ENCODE measurements at regions not wholly inside any gene's neighbourhood (a gene's known extent, or its start where the extent isn't known, plus 50 kb on each side); places are given as distances from the start of the nearest gene placed in this dataset.

- TF ChIP-seq REST (IDR thresholded peaks at IDR 0.05): no peak
Observed at GRCh38 chr1:30001011-30001731, 722.2 kb downstream of the MATN1 start (continued).

- H3K36me3 ChIP-seq (ENCODE audit: control insufficient read depth in 4 of 4, insufficient read depth in 3 of 4, low read depth in 1 of 4, low read length in 3 of 4): no peaks in the 10 kb centered on the region
- no peak overlapping the region for H3K27ac ChIP-seq (ENCODE audit: low read depth in 1 of 2, low read length in 2 of 2)
- TF ChIP-seq TAF1 (conservative IDR thresholded peaks at IDR 0.05): no peak
- no peak for TF ChIP-seq ATF3 (IDR thresholded peaks at IDR 0.05)
- TF ChIP-seq ZBTB33 (IDR thresholded peaks at IDR 0.05): no peak
- TF ChIP-seq HNF4G (IDR thresholded peaks at IDR 0.05): no peak
- TF ChIP-seq REST (IDR thresholded peaks at IDR 0.05): no peak
- TF ChIP-seq GABPA (IDR thresholded peaks at IDR 0.05 in 1 of 2, conservative IDR thresholded peaks at IDR 0.05 in 1 of 2): no peak
- no peak overlapping the region for H3K9ac ChIP-seq (ENCODE audit: low read depth in 1 of 2, low read length in 2 of 2)
- 91% methylated on average over 7 of the region's 7 CpGs for WGBS
- no peaks in the 10 kb centered on the region for H3K9me3 ChIP-seq (ENCODE audit: control insufficient read depth in 4 of 4, low read length in 3 of 4)
- no peaks in the 10 kb centered on the region for H3K27me3 ChIP-seq (ENCODE audit: control insufficient read depth in 4 of 4, insufficient read depth in 4 of 4, low read length in 3 of 4)
- no peak for DNase-seq (ENCODE audit: low spot score)
- H3K4me1 ChIP-seq (ENCODE audit: control insufficient read depth in 4 of 4, insufficient read depth in 4 of 4, low read length in 3 of 4): no peaks in the 10 kb centered on the region
- H3K4me3 ChIP-seq (ENCODE audit: low read depth in 1 of 3, low read length in 3 of 3): no peak overlapping the region
Observed at GRCh38 chr1:30000266-30000665, 723.1 kb downstream of the MATN1 start.

GRCh38 chr1:29999595-29999994, 723.8 kb downstream of the MATN1 start:
- no peaks in the 10 kb centered on the region for H3K27me3 ChIP-seq (ENCODE audit: control insufficient read depth in 4 of 4, insufficient read depth in 4 of 4, low read length in 3 of 4)
- H3K9ac ChIP-seq (ENCODE audit: low read depth in 1 of 2, low read length in 2 of 2): no peak overlapping the region
- no peak overlapping the region for H3K4me3 ChIP-seq (ENCODE audit: low read depth in 1 of 3, low read length in 3 of 3)
- H3K9me3 ChIP-seq (ENCODE audit: control insufficient read depth in 4 of 4, low read length in 3 of 4): no peaks in the 10 kb centered on the region
- H3K27ac ChIP-seq (ENCODE audit: low read depth in 1 of 2, low read length in 2 of 2): no peak overlapping the region
- 96% methylated on average over 1 of the region's 1 CpG for WGBS
- DNase-seq (ENCODE audit: low spot score): no peak
- no peaks in the 10 kb centered on the region for H3K4me1 ChIP-seq (ENCODE audit: control insufficient read depth in 4 of 4, insufficient read depth in 4 of 4, low read length in 3 of 4)
- H3K36me3 ChIP-seq (ENCODE audit: control insufficient read depth in 4 of 4, insufficient read depth in 3 of 4, low read depth in 1 of 4, low read length in 3 of 4): no peaks in the 10 kb centered on the region
- TF ChIP-seq FOXA2 (IDR thresholded peaks at IDR 0.05) (no peak), HNF4A (conservative IDR thresholded peaks at IDR 0.05) (no peak), REST (IDR thresholded peaks at IDR 0.05) (no peak), NR2F2 (IDR thresholded peaks at IDR 0.05) (no peak), YY1 (IDR thresholded peaks at IDR 0.05) (no peak), JUND (IDR thresholded peaks at IDR 0.05) (no peak), EGR1 (IDR thresholded peaks at IDR 0.05; ENCODE audit: low read depth in 2 of 2) (no peak), TAF1 (conservative IDR thresholded peaks at IDR 0.05) (no peak), RAD21 (IDR thresholded peaks at IDR 0.05) (no peak), RXRA (IDR thresholded peaks at IDR 0.05) (no peak), SP1 (IDR thresholded peaks at IDR 0.05) (no peak)
